Nephron progenitor cell (in vitro differentiated cells): ENCODE measurements at regions not wholly inside any gene's neighbourhood (a gene's known extent, or its start where the extent isn't known, plus 50 kb on each side); places are given as distances from the start of the nearest gene placed in this dataset.
A peak's percentile ranks its signal among the peaks of the same experiment; 100 is the strongest.
"Not testable (repeated sequence)": the region's sequence is repeated elsewhere in the genome, so short reads cannot be mapped to it uniquely, and the experiment has no call there.

Experiments used
- DNase-seq: peaks from one replicate; pipeline ENCODE4 v3.0.0; 2021
- H3K27ac Mint-ChIP-seq: 2 replicates; pipeline ENCODE4 v1.8.0; 2021; ENCODE audit warnings: mild to moderate bottlenecking, moderate library complexity, mixed read lengths
- H3K27me3 Mint-ChIP-seq: 2 replicates; pipeline ENCODE4 v1.8.0; 2021; ENCODE audit warnings: mild to moderate bottlenecking, low read depth, mixed read lengths; ENCODE audit not compliant: poor library complexity
- H3K36me3 Mint-ChIP-seq: 2 replicates; pipeline ENCODE4 v1.8.0; 2021; ENCODE audit warnings: low read depth, mixed read lengths
- H3K4me1 Mint-ChIP-seq: 2 replicates; pipeline ENCODE4 v1.8.0; 2021; ENCODE audit warnings: mixed read lengths
- H3K4me3 Mint-ChIP-seq: 2 replicates; pipeline ENCODE4 v1.8.0; 2021; ENCODE audit warnings: mild to moderate bottlenecking, moderate library complexity, mixed read lengths
- H3K9me3 Mint-ChIP-seq: 2 replicates; pipeline ENCODE4 v1.8.0; 2021; ENCODE audit warnings: mild to moderate bottlenecking, moderate library complexity, mixed read lengths
- TF ChIP-seq, protein P1 (sequence below): fragments of 200-600 bp; sonication (generic); IDR thresholded peaks from 2 replicates; pipeline ENCODE4 v1.5.0; 2021; ENCODE audit warnings: antibody characterized with exemption

DNA sequence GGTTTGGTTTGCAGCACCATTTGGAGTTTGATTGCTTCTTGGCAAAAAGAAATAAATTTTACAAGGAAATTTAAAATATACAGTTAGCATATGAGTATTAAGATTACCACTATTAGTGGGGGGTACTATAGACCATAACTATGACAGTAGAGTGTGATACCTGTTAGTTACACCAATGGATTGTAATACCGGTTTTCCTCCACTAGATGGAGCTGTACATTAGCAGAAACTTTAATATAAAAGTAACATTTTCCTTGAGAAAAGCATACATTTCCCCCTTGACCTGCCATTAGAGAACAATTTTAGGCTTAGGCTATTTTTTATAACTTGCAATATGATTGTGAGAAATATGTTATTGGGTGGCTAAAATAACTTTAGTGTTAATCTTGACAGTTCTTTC, 163.9 kb upstream of the TGIF2LX start:
- H3K36me3 Mint-ChIP-seq, DNase-seq, H3K27ac Mint-ChIP-seq, H3K27me3 Mint-ChIP-seq, H3K4me1 Mint-ChIP-seq, H3K4me3 Mint-ChIP-seq: not testable (repeated sequence)
- TF ChIP-seq, protein P1, sequence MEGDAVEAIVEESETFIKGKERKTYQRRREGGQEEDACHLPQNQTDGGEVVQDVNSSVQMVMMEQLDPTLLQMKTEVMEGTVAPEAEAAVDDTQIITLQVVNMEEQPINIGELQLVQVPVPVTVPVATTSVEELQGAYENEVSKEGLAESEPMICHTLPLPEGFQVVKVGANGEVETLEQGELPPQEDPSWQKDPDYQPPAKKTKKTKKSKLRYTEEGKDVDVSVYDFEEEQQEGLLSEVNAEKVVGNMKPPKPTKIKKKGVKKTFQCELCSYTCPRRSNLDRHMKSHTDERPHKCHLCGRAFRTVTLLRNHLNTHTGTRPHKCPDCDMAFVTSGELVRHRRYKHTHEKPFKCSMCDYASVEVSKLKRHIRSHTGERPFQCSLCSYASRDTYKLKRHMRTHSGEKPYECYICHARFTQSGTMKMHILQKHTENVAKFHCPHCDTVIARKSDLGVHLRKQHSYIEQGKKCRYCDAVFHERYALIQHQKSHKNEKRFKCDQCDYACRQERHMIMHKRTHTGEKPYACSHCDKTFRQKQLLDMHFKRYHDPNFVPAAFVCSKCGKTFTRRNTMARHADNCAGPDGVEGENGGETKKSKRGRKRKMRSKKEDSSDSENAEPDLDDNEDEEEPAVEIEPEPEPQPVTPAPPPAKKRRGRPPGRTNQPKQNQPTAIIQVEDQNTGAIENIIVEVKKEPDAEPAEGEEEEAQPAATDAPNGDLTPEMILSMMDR: peak; percentile 60
- peaks cover 50% of the 10 kb centered on the region for H3K9me3 Mint-ChIP-seq

DNA sequence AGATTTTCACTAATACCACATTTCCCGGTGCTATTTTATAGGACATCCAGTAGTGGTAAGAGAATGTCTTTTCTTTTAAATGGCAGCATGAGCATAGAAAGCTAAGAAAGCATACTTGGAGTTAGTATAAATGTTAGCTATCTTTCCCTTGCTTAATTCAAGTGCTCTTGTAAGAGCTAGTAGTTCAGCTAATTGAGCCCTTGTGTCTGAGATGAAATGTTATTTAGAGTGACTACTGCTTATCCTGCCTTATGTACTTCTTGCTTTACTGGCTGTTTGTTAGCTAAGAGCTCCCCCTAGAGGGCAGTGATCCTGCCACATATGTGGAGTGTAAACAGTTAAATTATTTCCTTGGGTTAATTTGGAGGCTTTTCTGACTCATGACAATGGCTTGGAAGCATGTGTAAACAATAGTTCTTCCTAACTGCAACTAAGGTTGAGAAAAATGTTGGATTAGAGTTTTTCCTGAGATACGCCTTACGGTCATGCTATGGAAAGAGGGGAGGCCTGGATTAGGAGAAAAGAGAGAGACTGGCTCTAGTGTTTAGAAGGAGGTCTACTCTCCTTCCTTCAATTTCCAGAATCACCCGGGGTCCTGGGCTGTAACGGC, 162.5 kb upstream of the TGIF2LX start:
- not testable (repeated sequence) for H3K36me3 Mint-ChIP-seq, H3K27ac Mint-ChIP-seq, H3K27me3 Mint-ChIP-seq, H3K4me3 Mint-ChIP-seq, DNase-seq, H3K4me1 Mint-ChIP-seq
- peaks cover 50% of the 10 kb centered on the region for H3K9me3 Mint-ChIP-seq

- H3K9me3 Mint-ChIP-seq, H3K4me3 Mint-ChIP-seq, H3K27ac Mint-ChIP-seq: not testable (repeated sequence)
Measured at GRCh38 chrX:89771639-89772038, 150.1 kb upstream of the TGIF2LX start.

DNA sequence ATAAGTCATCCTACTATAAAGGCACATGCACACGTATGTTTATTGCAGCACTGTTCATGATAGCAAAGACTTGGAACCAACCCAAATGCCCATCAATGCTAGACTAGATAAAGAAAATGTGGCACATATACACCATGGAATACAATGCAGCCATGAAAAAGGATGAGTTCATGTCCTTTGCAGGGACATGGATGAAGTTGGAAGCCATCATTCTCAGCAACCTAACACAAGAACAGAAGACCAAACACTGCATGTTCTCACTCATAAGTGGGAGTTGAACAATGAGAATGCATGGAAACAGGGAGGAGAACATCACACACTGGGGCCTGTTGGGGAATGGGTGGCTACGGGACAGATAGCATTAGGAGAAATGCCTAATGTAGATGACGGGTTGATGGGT, 110.3 kb upstream of the TGIF2LX start:
- H3K36me3 Mint-ChIP-seq, H3K4me3 Mint-ChIP-seq, DNase-seq, H3K27me3 Mint-ChIP-seq, H3K4me1 Mint-ChIP-seq, H3K27ac Mint-ChIP-seq, H3K9me3 Mint-ChIP-seq: not testable (repeated sequence)

More at GRCh38 chrX:89771639-89772038, 150.1 kb upstream of the TGIF2LX start:
- not testable (repeated sequence) for DNase-seq, H3K36me3 Mint-ChIP-seq, H3K4me1 Mint-ChIP-seq, H3K27me3 Mint-ChIP-seq

DNA sequence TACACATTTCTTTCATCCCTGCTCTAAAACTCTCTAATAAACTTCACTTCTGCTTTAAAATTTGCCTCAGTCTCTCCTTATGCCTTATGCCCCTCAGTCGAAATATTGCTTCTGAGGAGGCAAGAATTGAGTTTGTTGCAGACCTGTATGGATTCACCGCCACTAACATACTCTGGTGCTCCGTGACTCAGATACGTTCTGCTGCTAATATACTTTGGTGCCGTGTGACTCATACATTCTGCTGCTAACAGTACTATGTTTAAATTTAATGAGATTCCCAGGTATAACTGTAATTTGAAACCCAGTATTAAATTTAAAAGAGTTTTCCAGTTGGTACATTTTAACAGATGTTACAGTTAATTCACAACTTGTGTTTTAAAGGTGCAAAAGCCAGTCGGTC, 82.0 kb upstream of the TGIF2LX start:
- not testable (repeated sequence) for H3K36me3 Mint-ChIP-seq, H3K4me3 Mint-ChIP-seq, H3K4me1 Mint-ChIP-seq, H3K27me3 Mint-ChIP-seq, H3K9me3 Mint-ChIP-seq, DNase-seq, H3K27ac Mint-ChIP-seq

GRCh38 chrX:89871662-89872061, 50.0 kb upstream of the TGIF2LX start:
- H3K36me3 Mint-ChIP-seq, H3K27ac Mint-ChIP-seq, H3K4me1 Mint-ChIP-seq, H3K27me3 Mint-ChIP-seq, H3K9me3 Mint-ChIP-seq, H3K4me3 Mint-ChIP-seq: not testable (repeated sequence)
- peak; percentile 38 for DNase-seq
- TF ChIP-seq, protein P1: peak; percentile 55
